ENCODE measurements at regions not wholly inside any gene's neighbourhood (a gene's known extent, or its start where the extent isn't known, plus 50 kb on each side); places are given as distances from the start of the nearest gene placed in this dataset.

- Mint-ChIP-seq H3K4me3 (no peak overlapping the region), H3K36me3 (ENCODE audit: low read depth) (no peaks in the 10 kb centered on the region), H3K27me3 (ENCODE audit: insufficient read depth, low read depth, poor library complexity) (peaks cover 4% of the 10 kb centered on the region), H3K27ac (no peak overlapping the region), H3K9me3 (no peaks in the 10 kb centered on the region), H3K4me1 (peaks cover 15% of the 10 kb centered on the region)
- H4K20me1 ChIP-seq (replicated peaks; ENCODE audit: insufficient read depth), result no peaks in the 10 kb centered on the region
- no peak overlapping the region for H2AFZ ChIP-seq
- H3K27me3 ChIP-seq (ENCODE audit: insufficient read depth), result no peaks in the 10 kb centered on the region
- H3K27ac ChIP-seq (ENCODE audit: low read depth), result no peak overlapping the region
- DNase-seq (ENCODE audit: low spot score) (no peak), ATAC-seq (no peak)
- H3K4me3 ChIP-seq, result no peak overlapping the region
- TF ChIP-seq, protein P1, sequence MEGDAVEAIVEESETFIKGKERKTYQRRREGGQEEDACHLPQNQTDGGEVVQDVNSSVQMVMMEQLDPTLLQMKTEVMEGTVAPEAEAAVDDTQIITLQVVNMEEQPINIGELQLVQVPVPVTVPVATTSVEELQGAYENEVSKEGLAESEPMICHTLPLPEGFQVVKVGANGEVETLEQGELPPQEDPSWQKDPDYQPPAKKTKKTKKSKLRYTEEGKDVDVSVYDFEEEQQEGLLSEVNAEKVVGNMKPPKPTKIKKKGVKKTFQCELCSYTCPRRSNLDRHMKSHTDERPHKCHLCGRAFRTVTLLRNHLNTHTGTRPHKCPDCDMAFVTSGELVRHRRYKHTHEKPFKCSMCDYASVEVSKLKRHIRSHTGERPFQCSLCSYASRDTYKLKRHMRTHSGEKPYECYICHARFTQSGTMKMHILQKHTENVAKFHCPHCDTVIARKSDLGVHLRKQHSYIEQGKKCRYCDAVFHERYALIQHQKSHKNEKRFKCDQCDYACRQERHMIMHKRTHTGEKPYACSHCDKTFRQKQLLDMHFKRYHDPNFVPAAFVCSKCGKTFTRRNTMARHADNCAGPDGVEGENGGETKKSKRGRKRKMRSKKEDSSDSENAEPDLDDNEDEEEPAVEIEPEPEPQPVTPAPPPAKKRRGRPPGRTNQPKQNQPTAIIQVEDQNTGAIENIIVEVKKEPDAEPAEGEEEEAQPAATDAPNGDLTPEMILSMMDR (conservative IDR thresholded peaks at IDR 0.05; ENCODE audit: low read depth in 2 of 2), result no peak
- TF ChIP-seq POLR2AphosphoS5 (IDR thresholded peaks at IDR 0.05; ENCODE audit: low read depth), result no peak
- no peak for TF ChIP-seq EZH2 (IDR thresholded peaks at IDR 0.05; ENCODE audit: low read depth, unreplicated experiment)
- no peak for TF ChIP-seq NANOG (IDR thresholded peaks at IDR 0.05; ENCODE audit: borderline replicate concordance)
- TF ChIP-seq ZNF331 (CRISPR knock-in tag; IDR thresholded peaks at IDR 0.05; ENCODE audit: low read depth), result no peak
- no peak for TF ChIP-seq ZNF462 (CRISPR knock-in tag; IDR thresholded peaks at IDR 0.05)
- TF ChIP-seq CREB1 (CRISPR knock-in tag; IDR thresholded peaks at IDR 0.05; ENCODE audit: low read depth), result no peak
- H3K4me2 ChIP-seq, result no peak overlapping the region
- peaks cover 9% of the 10 kb centered on the region for H3K9me2 ChIP-seq (ENCODE audit: insufficient read depth)
- no peaks in the 10 kb centered on the region for H3F3A ChIP-seq (replicated peaks; ENCODE audit: low read depth)
- no peaks in the 10 kb centered on the region for H3K36me3 ChIP-seq (ENCODE audit: insufficient read depth)
- H3K79me2 ChIP-seq (replicated peaks; ENCODE audit: insufficient read depth), result no peaks in the 10 kb centered on the region
- H3K4me1 ChIP-seq (ENCODE audit: insufficient read depth), result peaks cover 8% of the 10 kb centered on the region; the same call in 1 of the 2 replicates
These were observed 53.4 kb downstream of the KRTAP19-8 start for GRCh38 chr21:30984889-30985288.
